Naive thymus-derived CD4-positive, alpha-beta T cell (primary cell): ENCODE measurements at regions not wholly inside any gene's neighbourhood (a gene's known extent, or its start where the extent isn't known, plus 50 kb on each side); places are given as distances from the start of the nearest gene placed in this dataset.

Experiments used
- ATAC-seq: fragments of 150-1000 bp; cut with Tn5 transposase; 2 replicates; pipeline ENCODE4 v1.10.0; 2021; ENCODE audit warnings: mild to moderate bottlenecking, moderate library complexity
- CTCF ChIA-PET: fragments of 350-600 bp; sonication (Branson Sonifier 250); formaldehyde crosslinking; loops from one replicate; lab custom pipeline; 2021; ENCODE audit warnings: antibody characterized with exemption; lab: Charles Lee
- POLR2A ChIA-PET: fragments of 350-600 bp; sonication (Branson Sonifier 250); formaldehyde crosslinking; loops from one replicate; lab custom pipeline; 2021; ENCODE audit warnings: antibody characterized with exemption, inconsistent platforms; lab: Charles Lee
- DNase-seq, 9 donors: peaks; one replicate each; pipeline versions ENCODE4 v3.0.0 to v3.0.0-alpha.2; 2020 to 2022; ENCODE audit warnings: mixed read lengths in 1 of 9
- H3K27ac ChIP-seq: one replicate; pipeline ENCODE4 v1.7.0; 2013; ENCODE audit warnings: mild to moderate bottlenecking, low read depth, low read length, moderate library complexity
- H3K27me3 ChIP-seq, 2 donors: one replicate each; pipeline ENCODE4 v1.7.0; 2013; ENCODE audit warnings: low read length in 2 of 2, mild to moderate bottlenecking in 2 of 2, moderate library complexity in 2 of 2; ENCODE audit not compliant: control insufficient read depth in 2 of 2, insufficient read depth in 2 of 2
- H3K36me3 ChIP-seq, 3 experiments: 1 replicate in 2 of 3; 2 replicates in 1 of 3; pipeline ENCODE4 v1.7.0; 2013; ENCODE audit warnings: low read length in 3 of 3, mild to moderate bottlenecking in 3 of 3, moderate library complexity in 1 of 3; ENCODE audit not compliant: insufficient read depth in 3 of 3, control insufficient read depth in 2 of 3
- H3K4me1 ChIP-seq, 2 donors: one replicate each; pipeline ENCODE4 v1.7.0; 2013; ENCODE audit warnings: low read length in 2 of 2, mild to moderate bottlenecking in 2 of 2, moderate library complexity in 1 of 2; ENCODE audit not compliant: control insufficient read depth in 2 of 2, insufficient read depth in 2 of 2
- H3K4me3 ChIP-seq: 2 replicates; pipeline ENCODE4 v1.7.0; 2013; ENCODE audit warnings: mild to moderate bottlenecking, low read length
- H3K9me3 ChIP-seq, 3 experiments: 1 replicate in 2 of 3; 2 replicates in 1 of 3; pipeline ENCODE4 v1.7.0; 2013; ENCODE audit warnings: low read length in 3 of 3; ENCODE audit not compliant: control insufficient read depth in 2 of 3
- H3K27ac Mint-ChIP-seq, 9 donors: one replicate each; pipeline ENCODE4 v1.8.0; 2020 to 2022; ENCODE audit warnings: mixed read lengths in 9 of 9, mild to moderate bottlenecking in 8 of 9, moderate library complexity in 5 of 9, inconsistent platforms in 2 of 9
- H3K27me3 Mint-ChIP-seq, 5 donors: one replicate each; pipeline ENCODE4 v1.8.0; 2021 to 2022; ENCODE audit warnings: mixed read lengths in 5 of 5, mild to moderate bottlenecking in 1 of 5
- H3K36me3 Mint-ChIP-seq, 5 donors: one replicate each; pipeline ENCODE4 v1.8.0; 2020 to 2022; ENCODE audit warnings: mixed read lengths in 5 of 5, mild to moderate bottlenecking in 3 of 5, inconsistent platforms in 1 of 5
- H3K4me1 Mint-ChIP-seq, 7 donors: one replicate each; pipeline ENCODE4 v1.8.0; 2020 to 2022; ENCODE audit warnings: mixed read lengths in 7 of 7, mild to moderate bottlenecking in 3 of 7, inconsistent platforms in 1 of 7
- H3K4me3 Mint-ChIP-seq, 10 donors: one replicate each; pipeline ENCODE4 v1.8.0; 2020 to 2022; ENCODE audit warnings: mild to moderate bottlenecking in 10 of 10, mixed read lengths in 10 of 10, moderate library complexity in 6 of 10, inconsistent platforms in 2 of 10
- H3K9me3 Mint-ChIP-seq, 11 donors: one replicate each; pipeline ENCODE4 v1.8.0; 2020 to 2022; ENCODE audit warnings: mixed read lengths in 11 of 11, mild to moderate bottlenecking in 4 of 11, inconsistent platforms in 1 of 11, moderate library complexity in 1 of 11
- intact Hi-C, 2 donors: fragments of 100-400 bp; cut with micrococcal nuclease; formaldehyde crosslinking; loops; one replicate each; pipeline ENCODE4 v1.15.1; 2023

DNA sequence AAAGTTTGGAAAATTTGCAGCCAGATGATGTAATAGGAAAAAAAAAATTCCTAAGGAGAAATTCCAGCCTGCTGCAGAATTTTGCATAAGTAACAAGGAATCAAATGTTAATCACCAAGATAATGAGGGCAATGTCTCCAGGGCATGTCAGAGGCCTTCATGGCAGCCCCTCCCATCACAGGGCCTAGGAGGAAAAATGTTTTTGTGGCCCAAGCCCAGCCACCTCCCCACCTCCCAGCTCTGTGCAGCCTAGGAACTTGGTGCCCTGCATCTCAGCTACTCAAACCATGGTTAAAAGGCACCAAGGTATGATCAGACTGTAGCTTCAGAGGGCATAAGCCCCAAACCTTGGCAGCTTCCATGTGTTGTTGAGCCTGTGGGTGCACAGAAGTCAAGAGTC lies 704.7 kb upstream of the ROBO1 start:
- intact Hi-C loops = no loop called here
- Histone ChIP-seq H3K4me3 (no peak overlapping the region), H3K27ac (no peak overlapping the region), H3K9me3 (no peaks in the 10 kb centered on the region), H3K4me1 (no peaks in the 10 kb centered on the region), H3K36me3 (no peaks in the 10 kb centered on the region), H3K27me3 (no peaks in the 10 kb centered on the region)
- DNase-seq (no peak), ATAC-seq (no peak)
- H3K36me3 Mint-ChIP-seq = no peaks in the 10 kb centered on the region
- ChIA-PET CTCF (no interaction called here), POLR2A (no interaction called here)
- H3K9me3 Mint-ChIP-seq = peaks cover 0 to 16% (median 4%) of the 10 kb centered on the region in 11 donors
- H3K27ac Mint-ChIP-seq = no peak overlapping the region
- H3K4me3 Mint-ChIP-seq = no peak overlapping the region
- H3K27me3 Mint-ChIP-seq = no peaks in the 10 kb centered on the region
- H3K4me1 Mint-ChIP-seq = no peaks in the 10 kb centered on the region

- Histone ChIP-seq H3K4me1 (no peaks in the 10 kb centered on the region), H3K4me3 (no peak overlapping the region), H3K36me3 (no peaks in the 10 kb centered on the region), H3K27me3 (no peaks in the 10 kb centered on the region), H3K9me3 (no peaks in the 10 kb centered on the region), H3K27ac (no peak overlapping the region)
- H3K36me3 Mint-ChIP-seq = no peaks in the 10 kb centered on the region
- no peak for ATAC-seq
- no peak for DNase-seq
- no peak overlapping the region for H3K4me3 Mint-ChIP-seq
- intact Hi-C loops = no loop called here
- POLR2A ChIA-PET = no interaction called here
- CTCF ChIA-PET = no interaction called here
- no peaks in the 10 kb centered on the region for H3K4me1 Mint-ChIP-seq
- H3K9me3 Mint-ChIP-seq = peaks cover 0 to 15% (median 7%) of the 10 kb centered on the region in 11 donors
- no peaks in the 10 kb centered on the region for H3K27me3 Mint-ChIP-seq
- no peak overlapping the region for H3K27ac Mint-ChIP-seq
Observed at GRCh38 chr3:80470433-80470832, 702.6 kb upstream of the ROBO1 start.

DNA sequence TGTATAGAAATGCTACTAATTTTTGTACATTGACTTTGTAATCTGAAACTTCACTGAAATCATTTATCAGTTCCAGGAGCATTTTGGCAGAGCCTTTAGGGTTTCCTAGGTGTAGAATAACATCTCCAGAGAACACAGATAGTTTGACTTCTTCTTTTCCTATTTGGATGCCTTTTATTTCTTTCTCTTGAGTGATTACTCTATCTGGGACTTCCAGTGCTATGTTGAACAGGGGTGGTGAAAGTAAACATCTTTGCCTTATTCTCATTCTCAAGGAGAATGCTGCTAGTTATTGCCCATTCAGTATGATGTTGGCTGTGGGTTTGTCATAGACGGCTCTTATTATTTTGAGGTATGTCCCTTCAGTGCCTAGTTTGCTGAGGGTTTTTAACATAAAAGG lies 697.9 kb upstream of the ROBO1 start:
- no peaks in the 10 kb centered on the region for H3K4me1 ChIP-seq
- H3K36me3 ChIP-seq = no peaks in the 10 kb centered on the region
- POLR2A ChIA-PET = no interaction called here
- DNase-seq = no peak
- H3K27ac Mint-ChIP-seq = no peak overlapping the region
- H3K4me3 ChIP-seq = no peak overlapping the region
- H3K9me3 Mint-ChIP-seq = peaks cover 2 to 18% (median 7%) of the 10 kb centered on the region in 11 donors
- no peaks in the 10 kb centered on the region for H3K27me3 ChIP-seq
- H3K36me3 Mint-ChIP-seq = no peaks in the 10 kb centered on the region
- H3K4me3 Mint-ChIP-seq = no peak overlapping the region
- no peak overlapping the region for H3K27ac ChIP-seq
- H3K9me3 ChIP-seq = no peaks in the 10 kb centered on the region
- intact Hi-C loops = no loop called here
- no peak for ATAC-seq
- no peaks in the 10 kb centered on the region for H3K27me3 Mint-ChIP-seq
- H3K4me1 Mint-ChIP-seq = no peaks in the 10 kb centered on the region
- CTCF ChIA-PET = no interaction called here

DNA sequence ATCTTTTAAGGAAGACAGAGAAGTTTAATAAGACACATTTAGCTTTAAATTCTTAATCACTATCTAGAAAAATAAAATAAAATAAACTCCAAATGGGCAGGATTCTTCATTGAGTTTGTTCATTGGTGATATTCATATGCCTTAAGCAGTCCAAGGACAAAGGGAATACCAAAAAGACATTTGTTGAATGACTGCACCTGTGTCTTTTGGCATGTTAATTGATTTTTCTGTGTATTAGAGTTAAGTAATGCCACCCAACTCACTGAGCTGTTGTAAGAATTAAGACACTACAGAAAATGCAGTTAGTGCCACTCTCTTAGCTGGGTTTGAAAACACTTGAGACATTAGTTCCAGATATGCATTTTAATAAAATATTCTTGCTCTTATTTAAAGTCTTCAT lies 683.6 kb upstream of the ROBO1 start:
- ChIA-PET POLR2A (no interaction called here), CTCF (no interaction called here)
- Histone ChIP-seq H3K27me3 (no peaks in the 10 kb centered on the region), H3K9me3 (no peaks in the 10 kb centered on the region), H3K4me3 (no peak overlapping the region), H3K36me3 (no peaks in the 10 kb centered on the region), H3K4me1 (no peaks in the 10 kb centered on the region), H3K27ac (no peak overlapping the region)
- H3K9me3 Mint-ChIP-seq = peaks cover 0 to 1% (median 0%) of the 10 kb centered on the region in 11 donors
- no peaks in the 10 kb centered on the region for H3K27me3 Mint-ChIP-seq
- ATAC-seq (no peak), DNase-seq (no peak)
- H3K4me1 Mint-ChIP-seq = no peaks in the 10 kb centered on the region
- H3K4me3 Mint-ChIP-seq = no peak overlapping the region
- H3K36me3 Mint-ChIP-seq = no peaks in the 10 kb centered on the region
- H3K27ac Mint-ChIP-seq = no peak overlapping the region
- intact Hi-C loops = no loop called here

GRCh38 chr3:80445641-80446040 lies 677.8 kb upstream of the ROBO1 start:
- intact Hi-C loops = no loop called here
- CTCF ChIA-PET = no interaction called here
- H3K4me3 Mint-ChIP-seq = no peak overlapping the region
- no peak overlapping the region for H3K27ac ChIP-seq
- H3K27me3 Mint-ChIP-seq = no peaks in the 10 kb centered on the region
- no peaks in the 10 kb centered on the region for H3K36me3 ChIP-seq
- H3K4me3 ChIP-seq = no peak overlapping the region
- no peak overlapping the region for H3K27ac Mint-ChIP-seq
- H3K9me3 ChIP-seq = no peaks in the 10 kb centered on the region
- POLR2A ChIA-PET = no interaction called here
- DNase-seq = no peak
- H3K27me3 ChIP-seq = no peaks in the 10 kb centered on the region
- H3K4me1 ChIP-seq = no peaks in the 10 kb centered on the region
- H3K36me3 Mint-ChIP-seq = no peaks in the 10 kb centered on the region
- peaks cover 0 to 5% (median 0%) of the 10 kb centered on the region in 11 donors for H3K9me3 Mint-ChIP-seq
- H3K4me1 Mint-ChIP-seq = no peaks in the 10 kb centered on the region
- ATAC-seq = no peak

DNA sequence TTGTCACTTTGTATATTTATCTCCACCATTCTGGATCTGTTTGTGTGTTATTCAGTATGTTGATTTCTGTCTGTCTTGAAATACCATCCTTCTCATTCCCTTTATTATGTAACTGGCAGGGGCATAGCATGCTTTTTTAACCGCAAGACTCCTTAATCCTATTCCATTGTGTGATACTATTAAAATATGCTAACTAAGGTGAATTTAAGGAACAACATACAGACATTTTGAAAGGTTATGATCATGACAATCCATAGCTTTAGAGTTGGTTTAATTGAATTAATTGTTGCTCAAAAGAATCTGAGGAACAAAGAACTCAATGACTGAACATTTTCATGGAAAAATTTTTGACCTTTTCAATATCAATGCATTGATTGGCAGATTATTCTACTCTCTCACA lies 677.3 kb upstream of the ROBO1 start:
- no peak overlapping the region for H3K4me3 ChIP-seq
- H3K9me3 ChIP-seq = no peaks in the 10 kb centered on the region
- H3K36me3 ChIP-seq = no peaks in the 10 kb centered on the region
- no peaks in the 10 kb centered on the region for H3K4me1 Mint-ChIP-seq
- no peaks in the 10 kb centered on the region for H3K27me3 Mint-ChIP-seq
- no peak overlapping the region for H3K27ac Mint-ChIP-seq
- H3K4me1 ChIP-seq = no peaks in the 10 kb centered on the region
- H3K9me3 Mint-ChIP-seq = peaks cover 0 to 5% (median 0%) of the 10 kb centered on the region in 11 donors
- no peak for DNase-seq
- no peak overlapping the region for H3K27ac ChIP-seq
- no peaks in the 10 kb centered on the region for H3K36me3 Mint-ChIP-seq
- CTCF ChIA-PET = no interaction called here
- no peak overlapping the region for H3K4me3 Mint-ChIP-seq
- intact Hi-C loops = no loop called here
- POLR2A ChIA-PET = no interaction called here
- H3K27me3 ChIP-seq = no peaks in the 10 kb centered on the region
- no peak for ATAC-seq

- Histone ChIP-seq H3K36me3 (no peaks in the 10 kb centered on the region), H3K4me1 (no peaks in the 10 kb centered on the region), H3K27ac (no peak overlapping the region), H3K27me3 (no peaks in the 10 kb centered on the region), H3K4me3 (no peak overlapping the region), H3K9me3 (no peaks in the 10 kb centered on the region)
- Mint-ChIP-seq H3K4me1 (no peaks in the 10 kb centered on the region), H3K27ac (no peak overlapping the region), H3K27me3 (no peaks in the 10 kb centered on the region), H3K36me3 (no peaks in the 10 kb centered on the region), H3K4me3 (no peak overlapping the region), H3K9me3 (peaks cover 0 to 4% (median 0%) of the 10 kb centered on the region in 11 donors)
- intact Hi-C loops = no loop called here
- ChIA-PET POLR2A (no interaction called here), CTCF (no interaction called here)
- DNase-seq (no peak), ATAC-seq (no peak)
Observed at GRCh38 chr3:80439490-80439889, 671.7 kb upstream of the ROBO1 start.
